GM12878 (cell line): ENCODE measurements at regions not wholly inside any gene's neighbourhood (a gene's known extent, or its start where the extent isn't known, plus 50 kb on each side); places are given as distances from the start of the nearest gene placed in this dataset.

Experiments used
- POLR2AphosphoS5 ChIP-seq: IDR thresholded peaks from 2 replicates; pipeline ENCODE4 v1.6.1; 2011; ENCODE audit warnings: mild to moderate bottlenecking, low read length, inconsistent platforms
- RCOR1 ChIP-seq: conservative IDR thresholded peaks from 2 replicates; pipeline ENCODE4 v1.6.1; 2012; ENCODE audit warnings: low read depth, low read length, improper control_type of control experiment
- ZNF217 ChIP-seq: fragments of 450-650 bp; IDR thresholded peaks from 2 replicates; pipeline ENCODE4 v1.6.1; 2017; ENCODE audit warnings: antibody characterized with exemption, mild to moderate bottlenecking

- no peak for TF ChIP-seq POLR2AphosphoS5
- TF ChIP-seq RCOR1 = no peak
- no peak for TF ChIP-seq ZNF217
Observed at GRCh38 chr6:130670142-130670541, 157.1 kb upstream of the SMLR1 start.
